Trophoblast cell (in vitro differentiated cells and primary cell): ENCODE measurements at regions not wholly inside any gene's neighbourhood (a gene's known extent, or its start where the extent isn't known, plus 50 kb on each side); places are given as distances from the start of the nearest gene placed in this dataset.

Source experiments
- DNase-seq, 2 donors: peaks; one replicate each; pipeline ENCODE4 v3.0.0-alpha.2; 2016
- H2AFZ ChIP-seq: 2 replicates; pipeline ENCODE4 v1.6.1; 2013; ENCODE audit warnings: low read length, moderate library complexity, mild to moderate bottlenecking; ENCODE audit not compliant: insufficient read depth, poor library complexity
- H2AK5ac ChIP-seq: 2 replicates; pipeline ENCODE4 v1.6.1; 2013; ENCODE audit warnings: mild to moderate bottlenecking, low read length
- H2BK120ac ChIP-seq: 2 replicates; pipeline ENCODE4 v1.6.1; 2013; ENCODE audit warnings: low read length, mild to moderate bottlenecking, moderate library complexity; ENCODE audit not compliant: insufficient read depth, poor library complexity
- H2BK12ac ChIP-seq: 2 replicates; pipeline ENCODE4 v1.6.1; 2013; ENCODE audit warnings: mild to moderate bottlenecking, low read length, moderate library complexity
- H2BK5ac ChIP-seq: 2 replicates; pipeline ENCODE4 v1.6.1; 2013; ENCODE audit warnings: low read length, low read depth, moderate library complexity, mild to moderate bottlenecking; ENCODE audit not compliant: poor library complexity
- H3K14ac ChIP-seq: 2 replicates; pipeline ENCODE4 v1.6.1; 2013; ENCODE audit warnings: mild to moderate bottlenecking, low read length
- H3K18ac ChIP-seq: 2 replicates; pipeline ENCODE4 v1.6.1; 2013; ENCODE audit warnings: mild to moderate bottlenecking, low read length
- H3K23ac ChIP-seq: 2 replicates; pipeline ENCODE4 v1.6.1; 2013; ENCODE audit warnings: low read length
- H3K27ac ChIP-seq: 2 replicates; pipeline ENCODE4 v1.5.1; 2013; ENCODE audit warnings: low read depth, mild to moderate bottlenecking, inconsistent platforms, low read length, moderate library complexity
- H3K27me3 ChIP-seq: 2 replicates; pipeline ENCODE4 v1.6.1; 2013; ENCODE audit warnings: inconsistent platforms, mild to moderate bottlenecking, low read length, moderate library complexity; ENCODE audit not compliant: insufficient read depth
- H3K36me3 ChIP-seq, 2 experiments: 1 replicate in 1 of 2; 2 replicates in 1 of 2; pipeline ENCODE4 v1.6.1; 2013; ENCODE audit warnings: low read length in 2 of 2, mild to moderate bottlenecking in 2 of 2, moderate library complexity in 1 of 2; ENCODE audit not compliant: insufficient read depth in 2 of 2, control insufficient read depth in 1 of 2
- H3K4ac ChIP-seq: 2 replicates; pipeline ENCODE4 v1.6.1; 2013; ENCODE audit warnings: low read depth, mild to moderate bottlenecking, low read length, moderate library complexity
- H3K4me1 ChIP-seq, 2 experiments: 1 replicate in 1 of 2; 2 replicates in 1 of 2; pipeline ENCODE4 v1.6.1; 2013; ENCODE audit warnings: low read length in 2 of 2, mild to moderate bottlenecking in 2 of 2, moderate library complexity in 1 of 2; ENCODE audit not compliant: insufficient read depth in 2 of 2, control insufficient read depth in 1 of 2
- H3K4me2 ChIP-seq: 2 replicates; pipeline ENCODE4 v1.6.1; 2013; ENCODE audit warnings: inconsistent platforms, mild to moderate bottlenecking, low read length, moderate library complexity
- H3K4me3 ChIP-seq: 2 replicates; pipeline ENCODE4 v1.5.1; 2013; ENCODE audit warnings: mild to moderate bottlenecking, low read depth, low read length, inconsistent platforms
- H3K79me1 ChIP-seq: one replicate; pipeline ENCODE4 v1.6.1; 2013; ENCODE audit warnings: low read length
- H3K79me2 ChIP-seq: 2 replicates; pipeline ENCODE4 v1.6.1; 2013; ENCODE audit warnings: low read length, mild to moderate bottlenecking; ENCODE audit not compliant: control insufficient read depth, insufficient read depth, poor library complexity
- H3K9ac ChIP-seq: 2 replicates; pipeline ENCODE4 v1.6.1; 2013; ENCODE audit warnings: mild to moderate bottlenecking, low read length
- H3K9me3 ChIP-seq: 2 replicates; pipeline ENCODE4 v1.6.1; 2013; ENCODE audit warnings: low read depth, mild to moderate bottlenecking, control low read depth, inconsistent platforms, low read length; ENCODE audit not compliant: insufficient read depth
- H4K12ac ChIP-seq: 2 replicates; pipeline ENCODE4 v1.6.1; 2013; ENCODE audit warnings: low read depth, mild to moderate bottlenecking, low read length, moderate library complexity
- H4K8ac ChIP-seq: 2 replicates; pipeline ENCODE4 v1.6.1; 2013; ENCODE audit warnings: low read depth, mild to moderate bottlenecking, low read length, moderate library complexity
- H4K91ac ChIP-seq: one replicate; pipeline ENCODE4 v1.6.1; 2013; ENCODE audit warnings: low read depth, mild to moderate bottlenecking, low read length, moderate library complexity
- WGBS: extraction: QIAGEN DNeasy Blood & Tissue Kit; methylation state at CpG from one replicate; pipeline ENCODE4 v1.1.7; 2013; ENCODE audit warnings: missing lambda C conversion rate; ENCODE audit not compliant: insufficient read length, insufficient coverage; ENCODE audit errors: extremely low coverage; 5-methylcytosine and 5-hydroxymethylcytosine counted together

DNA sequence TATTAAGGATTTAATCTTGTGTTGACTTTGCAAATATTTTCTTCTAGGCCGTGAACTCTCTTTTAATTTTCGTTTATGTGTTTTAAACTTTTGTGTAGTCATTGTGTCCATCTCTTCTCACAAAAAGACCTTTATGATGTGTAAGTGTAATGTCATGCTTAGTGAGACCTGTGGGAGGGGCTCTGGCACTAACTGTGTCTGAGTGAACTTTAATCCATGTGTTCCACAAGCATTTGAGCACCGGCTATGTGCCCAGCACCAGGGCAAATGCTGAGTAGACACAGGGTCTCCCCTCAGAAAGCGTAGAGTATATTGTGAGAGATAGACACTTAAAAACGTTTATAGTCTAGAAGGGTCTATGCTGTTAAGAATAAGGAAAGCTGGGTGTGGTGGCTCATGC lies 272.6 kb upstream of the TUT7 start:
- Histone ChIP-seq H2AFZ (no peak overlapping the region), H3K79me1 (peaks cover 6% of the 10 kb centered on the region), H3K27ac (no peak overlapping the region), H2BK5ac (no peak overlapping the region), H4K12ac (no peak overlapping the region), H4K8ac (no peak overlapping the region), H2BK120ac (no peak overlapping the region), H3K4me3 (no peak overlapping the region), H3K27me3 (no peaks in the 10 kb centered on the region), H3K23ac (no peak overlapping the region), H3K4ac (no peak overlapping the region), H2BK12ac (no peak overlapping the region), H3K9ac (no peak overlapping the region), H3K14ac (no peak overlapping the region), H3K4me2 (no peak overlapping the region), H3K79me2 (no peaks in the 10 kb centered on the region), H2AK5ac (no peak overlapping the region), H3K9me3 (no peaks in the 10 kb centered on the region), H3K18ac (no peak overlapping the region), H3K36me3 (no peaks in the 10 kb centered on the region), H4K91ac (no peak overlapping the region), H3K4me1 (no peaks in the 10 kb centered on the region)
- no peak for DNase-seq
- WGBS, result no CpG with 5 or more reads among the region's 5 CpGs

DNA sequence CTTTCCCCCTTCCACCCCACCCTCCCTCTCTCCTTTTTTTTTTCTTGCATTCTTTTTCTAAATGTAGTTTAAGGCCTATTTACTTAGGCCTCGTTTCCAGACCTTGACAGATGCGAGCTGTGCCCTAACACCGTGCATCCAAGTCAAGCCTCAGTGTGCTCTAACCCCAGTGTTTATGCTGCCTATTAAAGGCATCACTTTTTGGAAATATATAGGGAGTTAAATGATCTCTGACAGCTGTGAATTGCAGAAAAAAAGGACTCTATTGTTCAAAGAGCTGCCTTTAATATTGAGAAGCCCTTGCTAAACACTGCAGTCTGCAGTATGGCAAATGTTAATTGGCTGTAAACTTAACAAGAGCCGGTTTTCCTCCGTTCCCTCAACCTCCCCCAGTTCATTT lies 270.4 kb upstream of the TUT7 start:
- Histone ChIP-seq H3K9ac (no peak overlapping the region), H3K4me1 (no peaks in the 10 kb centered on the region), H2BK12ac (no peak overlapping the region), H2BK5ac (no peak overlapping the region), H2BK120ac (no peak overlapping the region), H3K79me1 (peaks cover 3% of the 10 kb centered on the region), H3K27ac (no peak overlapping the region), H2AK5ac (no peak overlapping the region), H3K4me3 (no peak overlapping the region), H3K23ac (no peak overlapping the region), H3K18ac (no peak overlapping the region), H4K8ac (no peak overlapping the region), H2AFZ (no peak overlapping the region), H3K4me2 (no peak overlapping the region), H3K9me3 (no peaks in the 10 kb centered on the region), H3K14ac (no peak overlapping the region), H4K91ac (no peak overlapping the region), H3K36me3 (no peaks in the 10 kb centered on the region), H3K79me2 (no peaks in the 10 kb centered on the region), H3K27me3 (no peaks in the 10 kb centered on the region), H4K12ac (no peak overlapping the region), H3K4ac (no peak overlapping the region)
- WGBS, result no CpG with 5 or more reads among the region's 5 CpGs
- no peak for DNase-seq

DNA sequence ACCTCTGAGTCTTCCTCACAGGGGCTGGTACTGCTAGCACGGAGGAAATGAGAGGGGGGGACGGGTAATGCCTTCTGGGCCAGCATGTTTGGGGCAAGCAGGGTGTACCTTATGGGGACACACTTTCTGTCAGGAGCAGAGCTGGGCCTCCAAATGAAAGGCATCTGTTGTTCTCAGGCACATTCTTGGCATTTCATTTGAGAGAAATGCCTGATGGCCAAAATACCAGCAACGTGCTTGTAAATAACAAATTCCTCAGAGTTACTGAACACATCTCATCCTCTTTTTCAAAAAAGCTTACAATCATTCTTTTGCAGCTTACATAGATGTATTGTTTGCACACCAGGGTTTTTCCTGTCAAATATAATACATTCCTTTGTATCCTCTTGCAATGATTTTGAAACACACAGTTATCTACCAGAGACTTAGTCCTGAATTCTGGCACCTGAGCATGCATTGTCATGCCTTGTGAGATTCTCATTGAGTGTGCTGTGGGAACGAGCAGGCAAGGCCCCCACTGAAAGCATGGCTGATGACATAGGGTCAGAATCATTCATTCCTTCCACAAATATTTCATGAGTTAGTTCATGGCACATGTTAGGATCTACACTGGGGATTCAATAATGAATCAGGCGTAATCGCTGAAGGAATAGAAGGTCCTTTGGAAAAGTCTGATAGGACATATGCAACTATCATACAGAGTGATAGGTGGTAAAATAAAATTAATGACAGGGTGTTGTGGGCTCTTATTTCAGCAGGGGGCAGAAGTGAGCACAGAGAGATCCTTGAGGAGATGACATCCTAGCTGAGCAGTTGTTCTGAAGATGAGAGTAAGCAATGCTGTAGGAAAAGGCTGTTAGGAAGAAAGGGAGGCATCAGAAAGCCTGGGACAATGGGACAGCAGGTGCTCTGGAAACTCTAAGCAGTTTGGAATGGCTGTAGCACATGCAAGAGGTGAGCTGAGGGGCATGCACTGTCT lies 260.9 kb upstream of the TUT7 start:
- H3K4me2 ChIP-seq, result peak overlapping the region; percentile 17
- peak overlapping the region; percentile 88 for H2BK120ac ChIP-seq
- H3K18ac ChIP-seq, result no peak overlapping the region
- peak overlapping the region; percentile 50 for H4K8ac ChIP-seq
- H3K9ac ChIP-seq, result no peak overlapping the region
- H2AK5ac ChIP-seq, result peak overlapping the region; percentile 62
- peak overlapping the region; percentile 85 for H3K27ac ChIP-seq
- peaks cover 8% of the 10 kb centered on the region for H3K79me1 ChIP-seq
- peak; percentile 68 to 85 for DNase-seq
- H3K14ac ChIP-seq, result peak overlapping the region; percentile 46
- no peaks in the 10 kb centered on the region for H3K36me3 ChIP-seq
- no peaks in the 10 kb centered on the region for H3K9me3 ChIP-seq
- no peaks in the 10 kb centered on the region for H3K27me3 ChIP-seq
- peaks cover 2% of the 10 kb centered on the region for H3K79me2 ChIP-seq
- H4K12ac ChIP-seq, result peak overlapping the region; percentile 55
- WGBS, result no CpG with 5 or more reads among the region's 6 CpGs
- H3K4ac ChIP-seq, result peak overlapping the region; percentile 15
- no peak overlapping the region for H3K4me3 ChIP-seq
- H3K23ac ChIP-seq, result no peak overlapping the region
- peak overlapping the region; percentile 84 for H2BK5ac ChIP-seq
- peak overlapping the region; percentile 78 for H4K91ac ChIP-seq
- no peak overlapping the region for H2AFZ ChIP-seq
- H3K4me1 ChIP-seq, result peaks cover 8 to 9% of the 10 kb centered on the region in 2 experiments
- H2BK12ac ChIP-seq, result peak overlapping the region; percentile 97

DNA sequence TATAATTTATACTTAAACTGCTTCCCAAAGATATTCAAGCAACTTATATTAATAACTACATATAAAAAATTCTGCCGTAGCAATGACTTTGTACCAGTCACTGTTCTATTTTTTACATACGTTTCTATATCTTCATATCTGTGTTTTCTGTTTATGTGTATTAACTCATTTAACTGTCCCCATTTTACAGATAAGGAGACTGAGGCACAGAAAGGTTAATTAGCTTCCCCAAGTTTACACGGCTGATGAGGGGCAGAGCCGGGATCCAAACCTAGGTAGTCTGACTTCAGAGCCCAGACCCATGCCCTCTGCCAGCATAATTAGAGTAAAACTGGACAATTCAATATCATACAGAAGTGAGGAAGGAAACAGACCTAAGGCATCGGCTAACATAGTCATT lies 259.7 kb upstream of the TUT7 start:
- Histone ChIP-seq H3K36me3 (no peaks in the 10 kb centered on the region), H2AK5ac (no peak overlapping the region), H4K12ac (no peak overlapping the region), H3K79me2 (peaks cover 2% of the 10 kb centered on the region), H3K4ac (no peak overlapping the region), H2AFZ (no peak overlapping the region), H2BK12ac (peak overlapping the region; percentile 82), H3K4me3 (no peak overlapping the region), H3K14ac (no peak overlapping the region), H3K79me1 (peaks cover 8% of the 10 kb centered on the region), H3K9me3 (no peaks in the 10 kb centered on the region), H4K91ac (peak overlapping the region; percentile 61), H3K9ac (no peak overlapping the region), H3K23ac (no peak overlapping the region), H3K27me3 (no peaks in the 10 kb centered on the region), H2BK5ac (no peak overlapping the region), H3K4me2 (no peak overlapping the region), H4K8ac (no peak overlapping the region), H3K4me1 (peaks cover 8 to 9% of the 10 kb centered on the region in 2 experiments), H3K18ac (no peak overlapping the region), H2BK120ac (no peak overlapping the region), H3K27ac (no peak overlapping the region)
- DNase-seq, result no peak
- no CpG with 5 or more reads among the region's 5 CpGs for WGBS
